Liver (tissue), 3 donors: ENCODE measurements at regions not wholly inside any gene's neighbourhood (a gene's known extent, or its start where the extent isn't known, plus 50 kb on each side); places are given as distances from the start of the nearest gene placed in this dataset.

ENCODE experiments used
- CTCF ChIP-seq: fragments of 150-350 bp; IDR thresholded peaks from 2 replicates; pipeline ENCODE4 v1.5.1; 2017; ENCODE audit warnings: improper control_type of control experiment, low read depth, low read length; ENCODE audit not compliant: missing input control
- SP1 ChIP-seq: IDR thresholded peaks from 2 replicates; pipeline ENCODE4 v1.6.1; 2018; ENCODE audit warnings: antibody characterized with exemption, mild to moderate bottlenecking
- donor health status: healthy.
- donor health status: healthy.

DNA sequence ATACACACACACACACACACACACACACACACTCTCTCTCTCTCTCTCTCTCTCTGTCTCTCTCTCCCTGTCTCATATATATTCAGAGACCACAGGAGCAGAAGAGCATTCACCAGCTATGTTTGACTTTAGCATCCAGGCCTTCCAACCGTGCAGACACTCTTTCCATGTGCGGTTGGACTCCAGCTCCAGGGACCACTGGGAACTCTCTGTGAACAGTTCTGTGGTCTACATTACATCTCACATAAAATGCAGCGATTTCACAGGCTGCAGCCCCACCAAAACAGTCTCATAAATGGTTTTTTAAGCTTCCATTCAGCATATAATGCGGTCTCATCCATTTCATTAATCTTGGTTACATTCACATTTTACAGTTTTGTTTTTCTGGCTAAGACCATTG lies 508.4 kb upstream of the SULF2 start:
- no peak for TF ChIP-seq CTCF
- no peak for TF ChIP-seq SP1
